HUDEP-2 (cell line): ENCODE measurements at regions not wholly inside any gene's neighbourhood (a gene's known extent, or its start where the extent isn't known, plus 50 kb on each side); places are given as distances from the start of the nearest gene placed in this dataset.

Source experiments
- DNase-seq, 76 experiments: peaks; one replicate each; lab custom pipeline; 2025; ENCODE audit not compliant: unreplicated experiment in 76 of 76; lab: John Stamatoyannopoulos, UW

DNA sequence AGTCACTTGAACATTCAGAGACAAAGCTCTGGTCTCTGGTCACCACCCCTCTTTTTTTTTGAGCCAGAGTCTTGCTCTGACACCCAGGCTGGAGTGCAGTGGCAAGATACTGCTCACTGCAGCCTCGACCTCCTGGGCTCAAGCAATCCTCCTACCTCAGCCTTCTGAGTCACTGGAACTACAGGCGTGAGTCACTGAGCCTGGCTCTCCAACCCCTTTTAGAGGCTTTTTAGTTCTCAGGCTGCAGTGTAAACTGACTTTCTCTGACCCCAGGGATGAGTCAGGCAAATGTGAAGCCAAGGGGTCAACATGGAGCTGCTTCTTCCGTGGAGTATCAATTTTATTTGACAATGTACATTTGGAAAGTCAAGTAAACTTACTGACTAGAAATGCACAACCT is 229.2 kb downstream of the PTTG2 start:
- DNase-seq = peak in 2 of 76 experiments; percentile 4 to 17

DNA sequence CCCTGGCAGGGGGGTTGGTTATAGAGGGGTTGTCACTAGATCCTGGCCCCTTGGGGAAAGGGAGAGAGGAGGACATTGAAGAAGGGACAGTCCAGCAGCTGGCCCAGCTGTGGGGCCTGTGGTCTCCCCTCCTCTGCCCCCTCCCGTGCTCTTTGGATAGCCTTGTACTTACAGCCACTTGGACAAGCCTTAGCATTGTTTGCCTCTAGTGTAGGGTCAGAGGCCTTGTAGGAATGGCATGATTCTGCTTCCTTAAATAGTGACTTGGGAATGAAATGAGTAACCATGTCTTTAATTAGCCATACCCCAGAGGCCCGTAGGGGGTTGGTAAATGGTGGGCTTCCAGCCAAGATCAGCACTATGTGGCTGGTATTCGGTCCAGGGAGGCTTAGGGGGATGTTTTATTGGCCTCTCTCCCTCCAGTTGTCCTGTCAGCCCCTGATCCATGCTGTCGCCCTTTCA is 230.6 kb downstream of the PTTG2 start:
- no peak for DNase-seq

DNA sequence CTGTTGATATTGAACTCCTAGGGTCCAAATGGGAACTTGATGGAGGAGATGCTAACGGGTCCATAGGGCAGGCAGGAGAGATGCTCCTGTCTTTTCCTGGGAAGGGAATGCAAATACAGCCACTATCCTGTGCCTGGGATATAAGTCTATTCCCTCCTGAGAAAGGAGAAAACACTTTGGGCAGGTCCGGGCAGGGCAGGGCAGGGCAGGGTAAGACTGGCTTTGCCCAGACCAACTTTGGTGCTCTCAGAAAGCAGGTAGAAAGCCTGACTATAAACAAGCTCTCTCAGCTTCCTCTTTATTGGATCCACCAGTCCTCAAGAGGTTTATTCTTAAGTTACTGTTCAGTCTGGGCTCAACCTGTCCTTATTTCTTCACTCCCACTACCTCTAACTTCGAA is 232.3 kb downstream of the PTTG2 start:
- DNase-seq = no peak

- DNase-seq = no peak
These were observed 233.2 kb downstream of the PTTG2 start for GRCh38 chr4:38193236-38193863.

DNA sequence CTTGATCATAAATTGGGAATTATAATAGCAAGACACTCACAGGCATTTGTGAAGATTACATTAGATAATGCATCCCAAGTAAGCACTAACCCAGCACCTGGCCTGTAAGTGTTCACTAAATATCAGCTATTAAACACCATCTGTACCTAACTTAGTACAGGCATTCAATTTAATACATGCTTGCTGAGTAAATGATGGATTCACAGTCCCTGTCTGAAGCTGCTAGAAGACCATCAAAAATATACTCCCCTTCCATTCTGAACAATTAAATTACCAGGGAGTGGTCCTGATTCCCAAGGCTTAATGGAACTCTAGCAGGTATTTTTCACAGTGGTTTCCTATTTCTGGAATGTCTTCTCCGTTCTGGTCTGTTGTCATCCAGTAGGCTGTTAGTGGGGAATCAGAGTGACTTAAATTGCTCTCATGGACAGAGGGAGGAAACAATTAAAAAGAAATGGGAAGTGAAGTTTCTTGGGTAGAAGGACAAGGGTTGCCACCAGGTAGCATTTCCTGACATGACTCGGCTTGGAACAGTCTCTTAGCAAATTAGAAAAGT is 233.9 kb downstream of the PTTG2 start:
- DNase-seq = no peak

GRCh38 chr4:38195486-38195885 is 235.3 kb downstream of the PTTG2 start:
- DNase-seq = no peak

DNA sequence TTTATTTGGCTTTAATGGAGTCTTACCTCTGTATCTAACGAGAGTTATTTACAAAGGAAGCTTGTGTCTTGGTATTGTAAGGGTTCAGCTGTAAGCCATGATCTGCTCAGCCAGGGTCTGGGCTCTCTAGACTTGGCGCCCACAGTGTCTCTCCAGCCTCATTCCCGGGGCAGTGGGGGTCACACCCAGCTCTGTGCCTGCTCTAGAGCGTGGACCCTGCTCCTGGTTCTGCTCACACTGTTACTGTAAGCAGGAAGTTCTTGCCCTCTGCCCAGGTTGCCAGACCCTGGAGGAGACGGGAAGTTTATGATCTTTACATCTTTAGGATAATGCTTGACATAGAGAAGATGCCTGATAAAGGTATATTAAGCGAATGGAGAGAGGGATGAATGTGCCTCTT is 235.7 kb downstream of the PTTG2 start:
- no peak for DNase-seq

DNA sequence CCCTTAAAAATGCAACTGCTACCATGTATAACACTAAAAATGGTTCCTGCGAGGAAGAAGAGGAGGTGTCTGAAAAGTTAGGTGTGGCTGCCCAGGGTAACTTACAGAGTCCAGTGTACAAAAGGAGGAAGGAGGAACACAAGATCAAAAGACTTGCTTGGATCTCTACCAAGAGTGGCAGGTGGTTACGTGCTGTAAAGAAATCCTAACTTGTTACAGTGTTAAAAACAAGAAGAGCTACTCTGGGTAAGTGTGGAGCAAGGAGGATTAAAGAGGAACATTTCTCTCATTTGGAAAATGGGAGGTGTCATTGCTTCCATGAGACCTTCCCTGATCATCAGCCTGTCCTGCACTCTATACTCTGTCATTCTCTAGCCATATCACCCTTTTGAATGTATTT is 242.0 kb downstream of the PTTG2 start:
- DNase-seq = no peak

- no peak for DNase-seq
These were observed 243.4 kb downstream of the PTTG2 start for GRCh38 chr4:38203609-38204008.

DNA sequence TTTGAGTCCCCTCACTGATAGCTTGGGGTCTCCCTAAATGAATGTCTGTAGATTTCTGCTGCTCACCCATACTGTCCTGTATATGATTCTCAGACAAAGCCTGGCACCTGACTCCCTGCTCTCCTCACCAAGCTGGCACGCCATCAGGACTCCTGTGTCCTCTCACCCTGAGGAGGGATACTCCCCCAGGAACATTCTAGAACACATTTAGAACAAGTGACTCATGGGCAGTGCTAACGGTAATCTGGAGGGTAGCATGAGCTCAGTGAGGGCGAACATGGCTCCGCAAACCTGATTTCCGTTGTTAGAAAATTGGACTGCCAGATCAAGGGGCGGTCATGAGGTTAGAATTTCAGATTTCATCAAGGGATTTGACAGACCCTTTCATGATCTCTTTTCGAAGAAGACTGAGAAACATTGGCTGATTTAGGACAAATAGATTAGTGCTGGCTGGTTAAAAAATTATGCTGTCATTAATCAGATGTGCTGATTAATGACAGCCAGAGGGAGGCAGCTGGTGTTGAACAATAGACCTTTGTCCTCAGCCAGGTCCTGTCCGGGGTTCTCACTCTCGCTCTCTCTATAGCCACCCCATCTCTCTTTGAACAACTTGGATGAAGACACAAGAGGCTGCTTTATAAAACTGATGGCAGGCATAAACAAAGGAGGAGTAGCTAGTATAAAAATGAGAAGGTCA is 244.3 kb downstream of the PTTG2 start:
- no peak for DNase-seq

- DNase-seq = no peak
These were observed 245.1 kb downstream of the PTTG2 start for GRCh38 chr4:38205261-38205660.

DNA sequence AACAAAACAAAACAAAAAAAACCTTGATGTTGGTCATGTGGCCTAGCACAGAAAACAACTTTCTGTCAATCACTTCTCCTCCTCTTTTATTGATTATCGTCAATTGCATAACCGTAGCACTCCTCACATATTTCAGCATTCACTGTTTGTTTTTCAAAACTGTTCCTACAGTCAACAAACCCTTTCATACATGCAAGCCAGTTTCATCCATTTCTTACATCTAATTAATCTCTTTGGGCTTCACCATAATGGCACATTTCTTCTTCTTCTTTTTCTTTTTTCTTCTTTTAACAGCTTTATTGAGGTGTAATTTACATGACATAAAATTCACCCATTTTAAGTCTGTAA is 246.9 kb downstream of the PTTG2 start:
- no peak for DNase-seq

- DNase-seq = no peak
These were observed 249.5 kb downstream of the PTTG2 start for GRCh38 chr4:38209654-38210053.

DNA sequence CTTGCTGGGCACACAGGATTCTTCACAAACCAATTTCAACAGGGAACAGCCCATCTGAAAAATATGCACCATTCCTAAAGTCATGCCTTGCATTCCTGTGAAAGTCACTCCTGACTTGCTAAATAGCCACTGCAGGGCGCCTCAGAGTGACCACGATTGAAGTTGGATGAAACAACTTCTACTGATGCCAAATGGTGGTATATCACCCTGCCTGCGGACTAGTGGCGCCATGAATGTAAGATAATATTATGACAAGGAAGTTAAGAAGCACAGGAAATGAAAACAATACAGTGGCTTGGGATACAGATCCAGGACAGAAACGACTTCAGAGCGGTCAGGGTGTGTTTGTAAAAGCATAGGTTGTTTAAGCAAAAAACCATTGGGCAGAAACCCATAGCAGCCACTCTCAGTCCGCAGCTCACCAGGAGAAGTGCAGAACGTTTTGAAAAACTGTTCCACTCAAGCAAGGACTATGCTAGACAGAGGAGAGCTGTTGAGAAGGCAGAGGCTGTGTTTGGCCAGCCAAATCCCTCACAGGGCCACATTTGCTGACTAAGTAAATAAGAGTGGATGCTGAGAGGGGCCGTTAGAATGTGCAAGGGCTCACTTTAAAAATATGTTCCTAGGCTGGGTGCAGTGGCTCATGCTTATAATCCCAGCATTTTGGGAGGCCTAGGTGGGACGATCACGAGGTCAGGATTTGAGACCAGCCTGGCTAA is 250.4 kb downstream of the PTTG2 start:
- DNase-seq = no peak

DNA sequence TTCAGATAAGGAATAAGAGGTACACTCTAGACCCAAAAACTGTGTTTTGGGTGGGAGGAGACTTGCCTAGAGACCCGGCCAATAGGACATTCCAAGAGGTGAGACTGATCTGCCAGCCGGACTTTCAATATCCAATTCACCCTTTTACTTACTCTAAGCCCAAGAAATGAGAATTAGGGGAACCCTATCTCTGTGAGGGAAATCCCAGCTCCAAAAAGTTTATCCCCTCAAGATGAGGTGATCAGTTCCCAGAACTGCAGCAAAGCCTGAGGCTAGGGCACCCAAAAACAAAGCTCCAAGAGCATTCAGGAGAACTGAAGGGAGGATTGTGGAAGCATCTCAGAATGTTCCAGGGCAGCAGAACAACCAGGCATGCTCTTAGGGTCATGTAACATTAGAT is 251.7 kb downstream of the PTTG2 start:
- no peak for DNase-seq

DNA sequence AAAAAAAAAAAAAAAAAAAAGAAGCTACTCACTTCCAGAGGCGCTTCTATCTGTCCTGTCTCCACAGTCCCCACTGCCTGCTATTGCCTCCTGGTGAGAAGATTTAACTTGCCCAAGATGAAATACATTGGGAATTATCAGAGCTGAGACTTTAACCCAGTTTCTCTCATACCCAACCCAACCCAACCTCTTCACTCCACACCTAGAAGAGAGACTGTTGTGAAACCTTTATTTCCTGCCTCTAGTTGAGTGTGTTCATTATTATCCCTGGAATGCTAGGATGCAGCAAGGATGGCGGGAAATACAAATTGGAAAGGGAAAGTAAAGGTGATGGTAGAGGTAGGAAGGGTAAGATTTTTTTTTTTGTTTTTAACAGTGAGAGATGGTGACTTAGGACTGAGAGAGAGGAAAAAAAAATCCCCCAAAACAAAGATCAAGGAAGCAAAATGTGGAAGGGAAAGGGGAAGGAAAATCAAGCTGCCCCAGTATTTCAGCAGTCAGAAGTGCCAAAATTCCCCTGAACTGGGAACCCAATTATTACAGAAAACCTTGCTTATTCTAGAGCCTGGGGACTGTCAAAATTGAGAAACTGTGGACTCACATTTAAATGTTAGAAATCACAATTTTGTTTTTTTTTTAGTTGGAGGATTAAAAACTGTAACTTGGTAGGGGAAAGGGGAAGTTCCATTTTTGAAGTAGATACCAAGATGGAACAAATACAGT is 253.0 kb downstream of the PTTG2 start:
- no peak for DNase-seq

DNA sequence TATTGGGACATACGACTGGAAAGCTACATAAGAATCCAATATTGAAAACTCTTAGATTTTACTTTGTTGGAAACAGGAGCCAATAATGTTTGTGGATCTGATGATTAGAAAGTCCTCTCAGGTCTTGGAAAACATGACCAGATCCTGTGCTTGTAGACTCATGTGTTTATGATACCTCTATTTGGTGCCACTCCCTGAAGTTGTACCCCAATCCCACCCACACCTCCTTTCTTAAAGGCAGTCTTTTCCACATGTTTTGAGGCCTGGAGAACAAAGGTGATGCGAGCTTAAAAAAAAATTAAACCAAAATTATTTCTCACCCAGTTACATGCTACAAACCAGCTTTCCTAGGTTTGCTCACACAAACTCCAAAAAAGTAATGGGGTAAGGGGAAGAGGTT is 262.7 kb downstream of the PTTG2 start:
- no peak for DNase-seq

GRCh38 chr4:38223306-38223705 is 263.1 kb downstream of the PTTG2 start:
- DNase-seq = no peak

DNA sequence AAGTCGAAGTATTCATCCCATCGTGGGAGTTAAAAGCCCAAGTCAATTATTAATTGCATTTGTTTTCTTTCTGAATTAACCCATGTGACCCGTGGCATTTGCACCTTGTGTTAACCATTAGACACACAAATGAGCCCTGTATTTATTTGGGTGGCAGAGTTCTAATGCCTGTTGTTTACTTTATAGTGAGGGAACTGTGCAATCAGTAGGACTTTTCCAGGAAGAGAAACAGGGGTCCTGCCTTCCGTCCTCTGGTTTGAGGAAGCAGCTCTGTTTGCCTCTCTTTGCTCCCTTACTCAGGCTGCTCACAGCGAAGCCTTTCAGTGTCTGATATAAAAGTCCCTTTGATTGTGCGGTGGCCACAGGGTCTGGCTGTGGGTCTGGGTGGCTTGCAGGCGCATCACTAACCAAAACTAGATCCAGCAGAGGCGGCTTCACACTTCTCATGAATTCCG is 263.6 kb downstream of the PTTG2 start:
- DNase-seq = no peak

GRCh38 chr4:38224850-38225249 is 264.7 kb downstream of the PTTG2 start:
- no peak for DNase-seq

GRCh38 chr4:38226170-38226569 is 266.0 kb downstream of the PTTG2 start:
- no peak for DNase-seq
